Tibial nerve (tissue), 4 donors: ENCODE measurements at regions not wholly inside any gene's neighbourhood (a gene's known extent, or its start where the extent isn't known, plus 50 kb on each side); places are given as distances from the start of the nearest gene placed in this dataset.

ENCODE experiments used
- DNase-seq, 2 donors: peaks; one replicate each; pipeline ENCODE4 v3.0.0-alpha.2; 2019; ENCODE audit warnings: low spot score in 2 of 2
- H3K27ac ChIP-seq, 4 donors: fragments of 200-600 bp; sonication (generic) in 3 of 4; one replicate each; pipeline ENCODE4 v1.5.1; 2017 to 2019; ENCODE audit warnings: mild to moderate bottlenecking in 1 of 4
- H3K27me3 ChIP-seq, 2 donors: fragments of 200-600 bp; sonication (generic) in 1 of 2; one replicate each; pipeline versions ENCODE4 v1.5.1 to v1.6.0; 2017 to 2019
- H3K36me3 ChIP-seq, 3 donors: fragments of 200-600 bp; sonication (generic); one replicate each; pipeline ENCODE4 v1.5.1; 2018 to 2019
- H3K4me1 ChIP-seq, 4 donors: fragments of 200-600 bp; sonication (generic) in 3 of 4; one replicate each; pipeline ENCODE4 v1.5.1; 2017 to 2019
- H3K4me3 ChIP-seq, 4 donors: fragments of 200-600 bp; sonication (generic) in 3 of 4; one replicate each; pipeline ENCODE4 v1.5.1; 2017 to 2019; ENCODE audit warnings: mild to moderate bottlenecking in 1 of 4, moderate library complexity in 1 of 4
- H3K9me3 ChIP-seq, 4 donors: fragments of 200-600 bp; sonication (generic) in 3 of 4; one replicate each; pipeline ENCODE4 v1.5.1; 2017 to 2019
- EP300 ChIP-seq, 2 donors: sonication (generic); formaldehyde crosslinking; IDR thresholded peaks; one replicate each; pipeline ENCODE4 v1.6.1; 2017; ENCODE audit warnings: antibody characterized with exemption in 2 of 2, mild to moderate bottlenecking in 1 of 2
- POLR2A ChIP-seq, 2 donors: fragments of 450-650 bp; IDR thresholded peaks; one replicate each; pipeline ENCODE4 v1.6.1; 2017; ENCODE audit warnings: antibody characterized with exemption in 2 of 2, mild to moderate bottlenecking in 2 of 2, moderate library complexity in 2 of 2
- WGBS, 2 donors: methylation state at CpG; one replicate each; pipeline ENCODE4 v1.1.5; 2018; 5-methylcytosine and 5-hydroxymethylcytosine counted together
- TF ChIP-seq, protein P1 (sequence below), 5 experiments: fragments of 200-600 bp in 3 of 5; fragments of 450-650 bp in 2 of 5; sonication (generic) in 3 of 5; IDR thresholded peaks; one replicate each; pipeline ENCODE4 v1.5.1; 2016 to 2019; ENCODE audit warnings: antibody characterized with exemption in 5 of 5, mild to moderate bottlenecking in 3 of 5, moderate library complexity in 2 of 5

DNA sequence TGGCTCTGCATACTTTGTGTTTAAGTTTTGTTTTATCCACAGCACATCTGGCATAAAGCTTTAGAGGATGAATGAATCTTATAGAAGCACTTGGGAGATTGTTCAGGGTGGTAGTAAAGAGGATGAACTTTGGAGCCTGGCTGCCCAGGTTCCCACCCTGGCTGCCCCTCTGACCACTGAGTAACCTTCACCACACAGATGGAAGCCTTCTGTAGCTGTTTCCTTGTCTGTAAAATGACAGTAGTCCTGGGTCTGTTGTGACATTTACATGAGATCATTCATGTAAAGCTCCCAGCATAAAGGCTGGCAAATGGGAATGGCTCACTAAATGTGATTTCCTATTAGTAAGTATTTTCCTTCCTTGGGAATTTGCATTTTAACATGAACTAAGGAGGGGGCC is 85.7 kb upstream of the FAM169A start:
- DNase-seq = no peak
- H3K4me3 ChIP-seq = no peak overlapping the region
- H3K9me3 ChIP-seq = no peaks in the 10 kb centered on the region
- no peaks in the 10 kb centered on the region for H3K36me3 ChIP-seq
- TF ChIP-seq, protein P1, sequence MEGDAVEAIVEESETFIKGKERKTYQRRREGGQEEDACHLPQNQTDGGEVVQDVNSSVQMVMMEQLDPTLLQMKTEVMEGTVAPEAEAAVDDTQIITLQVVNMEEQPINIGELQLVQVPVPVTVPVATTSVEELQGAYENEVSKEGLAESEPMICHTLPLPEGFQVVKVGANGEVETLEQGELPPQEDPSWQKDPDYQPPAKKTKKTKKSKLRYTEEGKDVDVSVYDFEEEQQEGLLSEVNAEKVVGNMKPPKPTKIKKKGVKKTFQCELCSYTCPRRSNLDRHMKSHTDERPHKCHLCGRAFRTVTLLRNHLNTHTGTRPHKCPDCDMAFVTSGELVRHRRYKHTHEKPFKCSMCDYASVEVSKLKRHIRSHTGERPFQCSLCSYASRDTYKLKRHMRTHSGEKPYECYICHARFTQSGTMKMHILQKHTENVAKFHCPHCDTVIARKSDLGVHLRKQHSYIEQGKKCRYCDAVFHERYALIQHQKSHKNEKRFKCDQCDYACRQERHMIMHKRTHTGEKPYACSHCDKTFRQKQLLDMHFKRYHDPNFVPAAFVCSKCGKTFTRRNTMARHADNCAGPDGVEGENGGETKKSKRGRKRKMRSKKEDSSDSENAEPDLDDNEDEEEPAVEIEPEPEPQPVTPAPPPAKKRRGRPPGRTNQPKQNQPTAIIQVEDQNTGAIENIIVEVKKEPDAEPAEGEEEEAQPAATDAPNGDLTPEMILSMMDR (IDR thresholded peaks at IDR 0.05) = no peak
- TF ChIP-seq POLR2A (IDR thresholded peaks at IDR 0.05) = no peak
- no peak for TF ChIP-seq EP300 (IDR thresholded peaks at IDR 0.05)
- no peak overlapping the region for H3K27ac ChIP-seq
- no peaks in the 10 kb centered on the region for H3K27me3 ChIP-seq
- no peaks in the 10 kb centered on the region for H3K4me1 ChIP-seq

- 64 to 70% methylated on average over 1 of the region's 1 CpG for WGBS, 2 donors
- Histone ChIP-seq H3K36me3 (no peaks in the 10 kb centered on the region), H3K4me3 (no peak overlapping the region), H3K4me1 (no peaks in the 10 kb centered on the region), H3K27ac (no peak overlapping the region), H3K9me3 (no peaks in the 10 kb centered on the region), H3K27me3 (no peaks in the 10 kb centered on the region)
- TF ChIP-seq POLR2A (IDR thresholded peaks at IDR 0.05) (no peak), EP300 (IDR thresholded peaks at IDR 0.05) (no peak)
- TF ChIP-seq, protein P1 (IDR thresholded peaks at IDR 0.05) = no peak
- no peak for DNase-seq
Observed at GRCh38 chr5:74950836-74951515, 84.8 kb upstream of the FAM169A start.

DNA sequence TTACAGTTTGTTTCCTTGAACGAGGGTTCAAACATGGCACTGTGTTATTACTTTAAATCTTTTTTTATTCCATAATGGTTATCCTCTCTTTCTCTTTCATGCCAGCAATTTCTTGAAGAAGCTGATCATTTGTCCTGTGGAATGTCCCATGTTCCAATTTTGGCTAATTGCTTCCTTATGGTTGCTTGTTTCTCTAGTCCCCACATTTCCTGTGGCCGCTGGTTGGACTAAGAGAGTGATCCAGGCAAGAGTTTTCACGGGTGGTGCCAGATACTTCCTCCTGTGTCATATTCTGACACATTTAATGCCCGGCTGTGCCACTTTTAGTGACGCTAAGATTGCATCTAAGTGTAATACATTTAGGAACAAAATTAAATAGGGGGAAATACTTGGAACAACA is 83.8 kb upstream of the FAM169A start:
- DNase-seq = no peak
- no peaks in the 10 kb centered on the region for H3K36me3 ChIP-seq
- H3K4me3 ChIP-seq = no peak overlapping the region
- TF ChIP-seq, protein P1 (IDR thresholded peaks at IDR 0.05) = no peak
- TF ChIP-seq EP300 (IDR thresholded peaks at IDR 0.05) (no peak), POLR2A (IDR thresholded peaks at IDR 0.05) (no peak)
- H3K27me3 ChIP-seq = no peaks in the 10 kb centered on the region
- 38 to 51% methylated on average over 5 of the region's 5 CpGs for WGBS, 2 donors
- no peak overlapping the region for H3K27ac ChIP-seq
- no peaks in the 10 kb centered on the region for H3K9me3 ChIP-seq
- no peaks in the 10 kb centered on the region for H3K4me1 ChIP-seq

DNA sequence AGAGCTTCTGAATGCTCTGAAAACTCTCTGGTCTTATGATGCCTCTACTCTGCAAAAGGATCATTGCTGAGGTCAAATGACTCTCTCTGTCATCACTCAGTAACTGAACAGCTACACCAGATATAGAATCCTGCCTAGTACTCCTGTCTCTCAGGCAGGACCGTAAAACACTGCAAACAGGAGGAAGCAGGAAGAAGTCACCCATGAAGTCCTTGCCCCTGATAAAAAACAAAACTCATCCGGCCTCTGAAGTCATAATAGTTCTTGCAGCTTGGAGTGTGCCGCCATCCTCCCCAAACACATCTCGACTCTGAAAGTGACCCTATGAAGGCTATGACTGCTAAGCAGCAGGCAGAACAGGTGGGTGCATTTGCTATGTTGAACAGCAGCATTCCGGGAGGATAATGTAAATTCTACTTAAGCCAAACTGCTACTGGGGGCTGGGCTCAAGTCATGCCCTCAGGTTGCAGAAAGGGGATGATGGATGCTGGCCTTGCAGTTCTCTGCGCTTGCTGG is 81.9 kb upstream of the FAM169A start:
- Histone ChIP-seq H3K4me1 (no peaks in the 10 kb centered on the region), H3K4me3 (no peak overlapping the region), H3K27me3 (no peaks in the 10 kb centered on the region), H3K27ac (no peak overlapping the region), H3K9me3 (no peaks in the 10 kb centered on the region), H3K36me3 (no peaks in the 10 kb centered on the region)
- DNase-seq = no peak
- TF ChIP-seq POLR2A (IDR thresholded peaks at IDR 0.05) (no peak), EP300 (IDR thresholded peaks at IDR 0.05) (no peak)
- TF ChIP-seq, protein P1 (IDR thresholded peaks at IDR 0.05) = no peak
- WGBS, 2 donors = 64 to 71% methylated on average over 6 of the region's 6 CpGs

DNA sequence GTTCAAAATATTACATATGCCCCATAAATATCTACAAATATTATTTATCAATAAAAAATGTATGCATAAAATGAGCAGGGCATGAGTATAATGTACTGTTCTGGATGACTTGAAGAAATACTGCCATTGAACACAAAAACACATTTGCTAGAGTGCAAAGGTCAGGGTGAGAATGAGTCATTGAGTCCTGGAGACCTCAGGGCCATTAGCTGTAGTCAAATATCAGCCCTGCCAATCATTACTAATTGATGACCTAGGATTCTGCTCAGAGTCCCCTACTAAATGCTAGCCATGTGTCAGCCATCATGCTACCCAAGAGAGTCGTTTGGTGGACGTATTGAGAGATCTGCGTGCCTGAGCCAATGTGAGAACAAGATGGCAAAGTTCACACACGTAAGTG is 80.3 kb upstream of the FAM169A start:
- 72 to 83% methylated on average over 4 of the region's 4 CpGs for WGBS, 2 donors
- no peaks in the 10 kb centered on the region for H3K4me1 ChIP-seq

More for the DNA sequence above, 80.3 kb upstream of the FAM169A start:
- no peak overlapping the region for H3K4me3 ChIP-seq
- TF ChIP-seq POLR2A (IDR thresholded peaks at IDR 0.05) (no peak), EP300 (IDR thresholded peaks at IDR 0.05) (no peak)
- TF ChIP-seq, protein P1 (IDR thresholded peaks at IDR 0.05) = no peak
- H3K9me3 ChIP-seq = no peaks in the 10 kb centered on the region
- no peaks in the 10 kb centered on the region for H3K36me3 ChIP-seq
- DNase-seq = no peak
- no peak overlapping the region for H3K27ac ChIP-seq
- H3K27me3 ChIP-seq = no peaks in the 10 kb centered on the region
